GM12872 (cell line): ENCODE measurements at regions not wholly inside any gene's neighbourhood (a gene's known extent, or its start where the extent isn't known, plus 50 kb on each side); places are given as distances from the start of the nearest gene placed in this dataset.

ENCODE experiments used
- TF ChIP-seq, protein P1 (sequence below): IDR thresholded peaks from 3 replicates; pipeline ENCODE4 v1.5.1; 2011; ENCODE audit warnings: low read depth, mild to moderate bottlenecking, low read length, moderate library complexity; ENCODE audit not compliant: insufficient read depth

DNA sequence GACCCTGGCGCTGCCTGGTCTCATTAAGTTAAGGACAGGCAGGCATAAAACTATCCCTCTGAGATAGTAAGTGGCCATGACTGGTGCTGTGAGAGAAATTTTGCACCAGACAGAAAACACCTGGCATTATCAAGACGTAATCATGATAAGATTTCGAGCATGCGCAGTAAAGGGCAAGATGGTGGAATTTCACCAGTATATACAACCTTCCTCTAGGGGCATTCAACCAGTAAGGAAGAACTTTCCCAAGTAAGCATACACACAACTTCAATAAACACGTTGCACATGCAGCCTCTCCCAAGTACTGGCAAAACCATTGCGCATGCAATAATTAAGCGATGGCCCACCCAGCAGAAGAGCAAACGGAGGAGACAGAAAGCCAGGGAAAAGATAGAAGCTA is 1376.4 kb upstream of the CRIM1 start:
- TF ChIP-seq, protein P1, sequence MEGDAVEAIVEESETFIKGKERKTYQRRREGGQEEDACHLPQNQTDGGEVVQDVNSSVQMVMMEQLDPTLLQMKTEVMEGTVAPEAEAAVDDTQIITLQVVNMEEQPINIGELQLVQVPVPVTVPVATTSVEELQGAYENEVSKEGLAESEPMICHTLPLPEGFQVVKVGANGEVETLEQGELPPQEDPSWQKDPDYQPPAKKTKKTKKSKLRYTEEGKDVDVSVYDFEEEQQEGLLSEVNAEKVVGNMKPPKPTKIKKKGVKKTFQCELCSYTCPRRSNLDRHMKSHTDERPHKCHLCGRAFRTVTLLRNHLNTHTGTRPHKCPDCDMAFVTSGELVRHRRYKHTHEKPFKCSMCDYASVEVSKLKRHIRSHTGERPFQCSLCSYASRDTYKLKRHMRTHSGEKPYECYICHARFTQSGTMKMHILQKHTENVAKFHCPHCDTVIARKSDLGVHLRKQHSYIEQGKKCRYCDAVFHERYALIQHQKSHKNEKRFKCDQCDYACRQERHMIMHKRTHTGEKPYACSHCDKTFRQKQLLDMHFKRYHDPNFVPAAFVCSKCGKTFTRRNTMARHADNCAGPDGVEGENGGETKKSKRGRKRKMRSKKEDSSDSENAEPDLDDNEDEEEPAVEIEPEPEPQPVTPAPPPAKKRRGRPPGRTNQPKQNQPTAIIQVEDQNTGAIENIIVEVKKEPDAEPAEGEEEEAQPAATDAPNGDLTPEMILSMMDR: no peak

DNA sequence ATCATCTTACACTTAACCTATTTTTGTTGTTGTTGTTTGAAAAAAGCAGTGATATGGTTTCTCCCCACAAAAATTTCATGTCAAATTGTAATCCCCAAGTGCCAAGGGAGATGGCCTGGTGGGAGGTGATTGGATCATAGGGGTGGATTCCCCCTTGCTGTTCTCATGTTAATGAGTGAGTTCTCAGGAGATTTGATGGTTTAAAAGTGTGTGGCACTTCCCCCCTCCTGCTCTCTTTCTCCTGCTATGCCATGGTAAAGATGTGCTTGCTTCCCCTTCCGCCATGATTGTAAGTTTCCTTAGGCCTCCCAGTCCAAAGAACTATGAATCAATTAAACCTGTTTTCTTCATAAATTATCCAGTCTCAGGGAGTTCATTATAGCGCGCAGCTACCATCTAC is 1362.7 kb upstream of the FAM98A start:
- TF ChIP-seq, protein P1: no peak

DNA sequence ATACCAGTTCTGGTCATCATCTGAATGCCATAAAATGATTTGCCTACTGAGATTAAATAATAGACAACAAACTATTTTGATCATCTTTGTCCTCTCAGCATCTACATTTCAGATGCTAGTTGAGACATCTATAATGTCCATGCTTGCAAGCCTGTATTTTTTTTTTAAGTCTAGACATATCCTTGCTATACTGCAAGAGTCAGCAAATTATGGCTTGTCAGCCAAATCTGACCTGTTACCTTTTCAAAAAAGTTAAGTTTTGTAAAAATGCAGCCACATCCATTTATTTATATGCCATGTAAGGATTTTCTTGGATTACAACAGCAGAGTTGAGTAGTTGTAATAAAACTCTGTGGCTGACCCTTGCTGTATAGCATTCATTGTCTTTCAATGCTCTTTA is 1355.7 kb upstream of the FAM98A start:
- TF ChIP-seq, protein P1: no peak

DNA sequence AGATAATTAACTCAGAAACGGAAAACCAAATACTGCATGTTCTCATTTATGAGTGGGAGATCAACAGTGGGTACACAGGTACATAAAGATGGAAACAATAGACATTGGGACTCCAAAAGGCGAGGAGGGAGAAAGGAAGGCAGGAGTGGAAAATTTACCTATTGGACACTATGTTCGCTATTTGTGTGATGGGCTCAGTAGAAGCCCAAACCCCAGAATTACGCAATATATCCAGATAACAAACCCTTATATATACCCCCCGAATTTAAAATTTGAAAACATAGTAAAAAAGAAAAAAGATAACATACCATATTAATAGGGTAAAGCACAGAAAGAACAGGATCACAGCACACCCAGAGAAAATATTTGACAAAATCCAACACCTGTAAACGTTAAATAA is 1351.7 kb upstream of the FAM98A start:
- TF ChIP-seq, protein P1: no peak

DNA sequence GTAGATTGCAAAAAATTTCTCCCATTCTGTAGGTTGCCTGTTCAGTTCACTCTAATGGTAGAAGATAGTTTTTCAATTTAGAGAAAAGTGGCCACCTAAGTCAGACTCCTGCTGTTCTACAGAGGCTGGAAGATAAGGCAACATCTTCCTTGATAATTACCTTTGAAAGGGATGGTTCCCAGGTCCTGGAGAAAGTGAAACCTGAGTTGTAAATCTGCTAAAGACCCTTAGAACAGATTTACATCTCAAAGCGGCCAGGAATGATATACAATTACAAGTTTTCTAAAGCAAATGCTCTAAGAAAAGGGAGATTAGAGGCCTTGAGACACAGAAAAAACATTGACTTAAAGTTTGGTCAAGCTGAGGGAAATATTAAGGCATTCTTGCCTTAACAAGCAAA is 1350.2 kb upstream of the FAM98A start:
- TF ChIP-seq, protein P1: no peak

DNA sequence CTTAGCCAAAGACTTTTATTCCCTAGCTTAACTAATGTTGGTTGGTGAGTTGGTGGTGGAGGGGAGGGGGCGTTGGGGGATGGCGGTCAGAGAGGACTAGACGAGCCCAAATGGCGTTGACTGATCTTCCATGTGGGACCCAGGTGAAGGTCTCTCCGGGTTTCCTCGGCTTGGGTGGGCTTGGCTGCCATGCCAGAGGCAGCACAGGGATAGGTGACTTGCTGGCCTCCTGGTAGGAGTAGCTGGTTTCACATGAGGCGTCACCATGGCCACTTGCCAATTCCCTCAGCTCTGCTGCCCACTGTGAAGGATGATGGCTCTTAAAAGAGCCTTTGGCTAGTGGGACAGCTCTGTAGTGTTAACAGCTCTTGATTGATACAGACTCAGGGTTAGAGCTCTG is 1337.0 kb upstream of the FAM98A start:
- TF ChIP-seq, protein P1: no peak

DNA sequence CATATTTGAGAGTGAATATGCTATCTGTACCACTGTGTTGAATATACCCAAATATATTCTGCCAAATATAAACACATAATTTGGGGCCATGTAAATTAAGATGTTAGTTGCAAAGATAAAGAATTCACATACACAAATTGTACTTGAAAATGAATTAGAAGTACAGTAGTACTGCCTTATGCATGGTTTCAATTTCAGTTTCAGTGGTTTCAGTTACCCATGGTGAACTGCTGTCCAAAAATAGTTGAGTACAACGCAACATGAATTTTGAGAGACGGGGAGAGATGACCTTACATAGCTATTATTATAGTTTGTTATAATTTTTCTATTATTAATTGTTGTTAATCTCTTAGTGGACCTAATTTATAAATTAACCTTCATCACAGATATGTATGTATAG is 1313.0 kb upstream of the FAM98A start:
- TF ChIP-seq, protein P1: no peak
